GM21528 (cell line): ENCODE measurements at regions not wholly inside any gene's neighbourhood (a gene's known extent, or its start where the extent isn't known, plus 50 kb on each side); places are given as distances from the start of the nearest gene placed in this dataset.

Experiments used
- ATAC-seq: cut with Tn5 transposase; IDR thresholded peaks from one replicate; pipeline ENCODE4 v1.9.1; 2021; ENCODE audit warnings: mild to moderate bottlenecking, moderate library complexity; ENCODE audit not compliant: unreplicated experiment, low FRiP score

- ATAC-seq = no peak
Measured at GRCh38 chr1:229815961-229816360, 189.9 kb downstream of the URB2 start.

- ATAC-seq = no peak
Measured at GRCh38 chr1:229817936-229818335, 191.9 kb downstream of the URB2 start.

DNA sequence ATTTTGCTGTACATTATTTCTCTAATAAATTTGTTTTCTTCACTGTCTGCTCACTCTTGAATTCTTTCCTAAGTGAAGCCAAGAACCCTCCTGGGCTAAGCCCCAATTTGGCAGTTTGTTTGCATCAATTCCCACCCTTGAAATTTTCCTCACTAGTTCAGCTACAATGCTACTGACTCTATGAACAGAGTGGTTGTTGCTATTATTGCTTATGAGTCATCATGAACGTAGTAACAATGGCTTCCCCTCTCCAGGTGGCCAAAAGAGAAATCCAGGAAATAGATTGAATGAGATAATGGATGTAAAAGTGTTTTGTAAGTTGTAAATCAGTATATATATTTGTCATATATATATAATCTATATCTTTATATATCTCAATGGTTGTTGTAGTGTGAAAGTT, 193.0 kb downstream of the URB2 start:
- no peak for ATAC-seq

- no peak for ATAC-seq
Measured at GRCh38 chr1:229822026-229822425, 196.0 kb downstream of the URB2 start.

DNA sequence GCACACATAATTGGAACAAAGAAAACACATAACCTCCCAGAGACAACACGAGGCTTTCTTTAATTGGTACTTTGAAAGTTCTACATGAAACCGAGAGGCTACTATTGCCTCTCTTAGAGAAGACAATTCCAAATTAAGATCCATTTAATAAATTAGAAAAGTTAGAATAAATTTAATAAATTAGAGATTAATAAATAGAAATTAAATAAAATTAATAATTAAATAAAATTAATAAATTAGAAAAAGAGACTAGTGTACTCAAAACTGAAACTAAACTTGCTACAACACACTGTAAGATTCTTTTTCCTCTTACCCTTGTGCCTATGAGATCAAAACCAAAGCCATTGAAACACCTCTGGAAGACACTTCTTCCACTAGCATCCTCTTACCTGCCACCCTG, 199.0 kb downstream of the URB2 start:
- ATAC-seq = no peak

DNA sequence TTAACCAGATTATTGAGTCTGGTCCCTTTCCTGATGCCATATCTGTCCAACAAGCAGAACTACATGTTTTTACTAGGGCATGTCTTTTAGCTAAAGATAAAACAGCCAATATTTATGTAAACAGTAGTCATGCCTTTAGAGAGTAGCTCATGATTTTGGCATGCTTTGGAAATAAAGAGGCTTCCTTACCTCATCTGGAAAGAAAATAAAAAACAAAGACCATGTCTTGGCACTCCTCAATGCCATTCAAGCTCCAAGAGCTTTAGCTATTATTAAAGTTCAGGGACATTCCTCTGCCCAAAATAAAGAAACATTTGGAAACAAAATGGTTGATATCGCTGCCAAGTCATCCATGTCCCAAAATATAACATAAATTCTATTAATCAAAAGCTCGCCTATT, 202.4 kb downstream of the URB2 start:
- ATAC-seq = no peak

GRCh38 chr1:229832695-229833094, 206.6 kb downstream of the URB2 start:
- no peak for ATAC-seq

DNA sequence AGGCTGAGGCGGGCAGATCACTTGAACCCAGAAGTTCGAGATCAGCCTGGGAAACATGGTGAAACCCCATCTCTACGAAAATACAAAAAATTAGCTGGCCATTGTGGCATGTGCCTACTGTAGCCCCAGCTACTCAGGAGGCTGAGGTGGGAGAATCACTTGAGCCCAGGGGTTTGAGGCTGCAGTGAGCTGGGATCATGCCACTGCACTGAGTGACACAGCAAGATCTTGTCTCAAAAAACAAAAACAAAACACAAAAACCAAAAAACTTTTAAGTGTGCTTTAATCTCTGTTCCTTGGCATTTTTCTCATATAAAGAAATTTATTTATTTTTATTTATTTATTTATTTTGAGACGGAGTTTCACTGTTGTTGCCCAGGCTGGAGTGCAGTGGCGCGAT, 208.2 kb downstream of the URB2 start:
- no peak for ATAC-seq

- ATAC-seq = no peak
Measured at GRCh38 chr1:229835226-229835625, 209.2 kb downstream of the URB2 start.

GRCh38 chr1:229836324-229836723, 210.3 kb downstream of the URB2 start:
- ATAC-seq = no peak

- ATAC-seq = no peak
Measured at GRCh38 chr1:229838204-229838603, 212.2 kb downstream of the URB2 start.

- no peak for ATAC-seq
Measured at GRCh38 chr1:229839800-229840199, 213.8 kb downstream of the URB2 start.

DNA sequence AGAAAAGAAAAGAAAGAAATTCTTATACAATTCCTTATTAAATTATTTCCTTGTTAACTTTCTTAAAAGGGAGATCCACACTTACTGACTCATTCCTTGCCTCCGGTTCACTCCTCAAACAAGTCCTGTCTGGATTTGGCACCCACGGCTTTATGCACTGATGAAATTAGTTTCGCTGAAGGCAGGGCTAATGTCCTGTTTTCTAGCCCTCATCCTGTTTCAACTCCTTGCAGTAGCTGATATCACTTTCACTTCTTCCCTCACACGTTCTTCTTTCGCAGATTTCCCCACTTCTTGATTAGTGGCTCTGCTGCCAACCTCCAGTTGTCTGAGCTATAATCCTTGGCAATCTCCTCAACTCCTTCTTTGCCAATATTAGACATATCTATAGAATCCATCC, 215.2 kb downstream of the URB2 start:
- ATAC-seq = peak; percentile 63

GRCh38 chr1:229842302-229843255, 216.5 kb downstream of the URB2 start:
- ATAC-seq = no peak

DNA sequence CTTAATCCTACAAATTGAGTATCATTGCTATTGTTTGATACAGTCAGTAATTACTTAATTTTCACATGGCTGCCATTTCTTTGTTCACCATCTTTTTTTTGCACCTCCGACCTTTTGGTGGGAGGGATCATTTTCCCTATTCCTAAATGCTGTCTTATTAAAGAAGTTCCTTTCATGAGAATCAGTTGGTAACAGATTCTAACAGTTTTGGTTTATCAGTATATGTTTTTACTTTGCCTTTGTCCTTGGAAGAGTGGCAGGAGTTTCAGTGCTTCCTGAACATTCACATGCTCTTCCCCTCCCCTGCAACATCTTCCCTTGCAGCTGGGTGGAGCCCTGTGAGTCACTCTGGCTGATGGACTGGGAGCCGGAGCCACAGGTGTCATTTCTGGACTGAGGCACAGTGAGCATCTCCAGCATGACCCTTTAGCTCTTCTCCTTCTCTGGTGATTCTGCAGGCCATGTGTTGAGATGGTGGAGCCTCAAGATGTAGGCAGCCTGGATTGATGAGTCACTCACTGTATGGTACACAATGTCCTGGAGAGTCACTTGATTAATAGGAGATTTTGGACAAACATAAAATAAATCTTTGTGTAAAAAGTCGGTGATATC, 217.7 kb downstream of the URB2 start:
- no peak for ATAC-seq

GRCh38 chr1:229844675-229845074, 218.6 kb downstream of the URB2 start:
- ATAC-seq = no peak

GRCh38 chr1:229845410-229846138, 219.5 kb downstream of the URB2 start:
- ATAC-seq = no peak

GRCh38 chr1:229846351-229846750, 220.3 kb downstream of the URB2 start:
- ATAC-seq = no peak

- ATAC-seq = no peak
Measured at GRCh38 chr1:229848752-229849677, 218.0 kb upstream of the GALNT2 start.

- ATAC-seq = no peak
Measured at GRCh38 chr1:229851511-229851910, 215.5 kb upstream of the GALNT2 start.
